ENCODE measurements at regions not wholly inside any gene's neighbourhood (a gene's known extent, or its start where the extent isn't known, plus 50 kb on each side); places are given as distances from the start of the nearest gene placed in this dataset.

DNA sequence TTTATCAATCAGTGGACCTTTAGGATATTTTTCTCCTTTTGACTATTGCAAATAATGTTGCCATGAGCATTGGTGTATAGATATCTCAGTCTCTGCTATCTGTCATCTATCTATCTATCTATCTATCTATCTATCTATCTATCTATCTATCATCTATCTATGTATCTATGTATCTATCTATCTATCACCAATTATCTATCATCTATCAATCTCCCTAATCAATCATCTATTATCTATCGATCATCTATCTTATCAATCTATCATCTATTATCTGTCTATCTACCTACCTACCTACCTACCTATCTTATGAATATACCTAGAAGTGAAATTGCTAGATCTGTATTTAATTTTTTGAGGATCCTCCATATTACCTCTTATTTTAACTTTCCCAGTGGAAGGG is 69.6 kb downstream of the EMX2 start:
- BruUV-seq (replicated peaks): no TSS peak
- Histone ChIP-seq H3K27ac (ENCODE audit: low read depth, low read length, poor library complexity, severe bottlenecking) (no peak overlapping the region), H3K4me1 (ENCODE audit: insufficient read depth, low read length, poor library complexity, severe bottlenecking) (no peaks in the 10 kb centered on the region), H3K36me3 (ENCODE audit: insufficient read depth, low read length) (no peaks in the 10 kb centered on the region), H4K20me1 (ENCODE audit: insufficient read depth, low read length) (no peaks in the 10 kb centered on the region), H3K79me2 (ENCODE audit: insufficient read depth, low read depth, low read length) (no peaks in the 10 kb centered on the region), H3K4me3 (ENCODE audit: low read depth, low read length, poor library complexity, severe bottlenecking) (no peak overlapping the region), H2AFZ (ENCODE audit: low read length) (no peak overlapping the region), H3K9me2 (ENCODE audit: insufficient read depth, low read length) (no peaks in the 10 kb centered on the region), H3K9me3 (ENCODE audit: low read length) (no peaks in the 10 kb centered on the region), H3K4me2 (ENCODE audit: low read length) (no peak overlapping the region)
- intact Hi-C loops (cut with micrococcal nuclease; ENCODE audit: unreplicated experiment): no loop called here
- no peak for DNase-seq (ENCODE audit: low spot score)
- ChIA-PET CTCF (ENCODE audit: unreplicated experiment) (no interaction called here), POLR2A (no interaction called here)
- TF ChIP-seq EZH2phosphoT487 (IDR thresholded peaks at IDR 0.05; ENCODE audit: borderline replicate concordance, low read depth, low read length): no peak
- TF ChIP-seq, protein P1, sequence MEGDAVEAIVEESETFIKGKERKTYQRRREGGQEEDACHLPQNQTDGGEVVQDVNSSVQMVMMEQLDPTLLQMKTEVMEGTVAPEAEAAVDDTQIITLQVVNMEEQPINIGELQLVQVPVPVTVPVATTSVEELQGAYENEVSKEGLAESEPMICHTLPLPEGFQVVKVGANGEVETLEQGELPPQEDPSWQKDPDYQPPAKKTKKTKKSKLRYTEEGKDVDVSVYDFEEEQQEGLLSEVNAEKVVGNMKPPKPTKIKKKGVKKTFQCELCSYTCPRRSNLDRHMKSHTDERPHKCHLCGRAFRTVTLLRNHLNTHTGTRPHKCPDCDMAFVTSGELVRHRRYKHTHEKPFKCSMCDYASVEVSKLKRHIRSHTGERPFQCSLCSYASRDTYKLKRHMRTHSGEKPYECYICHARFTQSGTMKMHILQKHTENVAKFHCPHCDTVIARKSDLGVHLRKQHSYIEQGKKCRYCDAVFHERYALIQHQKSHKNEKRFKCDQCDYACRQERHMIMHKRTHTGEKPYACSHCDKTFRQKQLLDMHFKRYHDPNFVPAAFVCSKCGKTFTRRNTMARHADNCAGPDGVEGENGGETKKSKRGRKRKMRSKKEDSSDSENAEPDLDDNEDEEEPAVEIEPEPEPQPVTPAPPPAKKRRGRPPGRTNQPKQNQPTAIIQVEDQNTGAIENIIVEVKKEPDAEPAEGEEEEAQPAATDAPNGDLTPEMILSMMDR (conservative IDR thresholded peaks at IDR 0.05; ENCODE audit: low read length): no peak

DNA sequence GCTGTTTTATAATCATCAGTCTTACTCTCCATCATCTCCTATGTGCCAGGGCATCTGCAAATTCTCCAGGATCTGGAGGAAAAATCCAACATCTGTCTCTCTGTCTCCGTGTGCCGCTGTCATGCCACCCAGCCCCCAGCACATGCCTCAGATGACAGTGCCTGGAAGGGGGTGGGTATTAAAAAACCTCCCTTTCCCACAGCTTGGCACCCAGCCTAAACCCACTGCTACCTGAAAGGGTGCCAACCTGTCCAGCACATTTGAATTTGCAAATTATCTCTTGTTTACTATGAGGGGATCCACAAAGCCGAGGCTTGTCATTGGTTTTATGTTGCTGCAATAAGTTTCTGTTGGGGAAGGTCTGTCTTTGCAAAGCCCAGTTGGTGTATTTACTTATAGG is 73.1 kb downstream of the EMX2 start:
- POLR2A ChIA-PET: no interaction called here
- Histone ChIP-seq H4K20me1 (ENCODE audit: insufficient read depth, low read length) (no peaks in the 10 kb centered on the region), H3K9me2 (ENCODE audit: insufficient read depth, low read length) (no peaks in the 10 kb centered on the region), H3K9me3 (ENCODE audit: low read length) (no peaks in the 10 kb centered on the region), H3K27ac (ENCODE audit: low read depth, low read length, poor library complexity, severe bottlenecking) (no peak overlapping the region), H3K36me3 (ENCODE audit: insufficient read depth, low read length) (no peaks in the 10 kb centered on the region), H3K4me2 (ENCODE audit: low read length) (no peak overlapping the region), H3K4me3 (ENCODE audit: low read depth, low read length, poor library complexity, severe bottlenecking) (no peak overlapping the region), H2AFZ (ENCODE audit: low read length) (no peak overlapping the region), H3K4me1 (ENCODE audit: insufficient read depth, low read length, poor library complexity, severe bottlenecking) (no peaks in the 10 kb centered on the region), H3K79me2 (ENCODE audit: insufficient read depth, low read depth, low read length) (no peaks in the 10 kb centered on the region)
- CTCF ChIA-PET (ENCODE audit: unreplicated experiment): no interaction called here
- DNase-seq (ENCODE audit: low spot score): no peak
- intact Hi-C loops (cut with micrococcal nuclease; ENCODE audit: unreplicated experiment): no loop called here
- TF ChIP-seq EZH2phosphoT487 (IDR thresholded peaks at IDR 0.05; ENCODE audit: borderline replicate concordance, low read depth, low read length): no peak
- TF ChIP-seq, protein P1 (conservative IDR thresholded peaks at IDR 0.05; ENCODE audit: low read length): no peak
- BruUV-seq (replicated peaks): no TSS peak

DNA sequence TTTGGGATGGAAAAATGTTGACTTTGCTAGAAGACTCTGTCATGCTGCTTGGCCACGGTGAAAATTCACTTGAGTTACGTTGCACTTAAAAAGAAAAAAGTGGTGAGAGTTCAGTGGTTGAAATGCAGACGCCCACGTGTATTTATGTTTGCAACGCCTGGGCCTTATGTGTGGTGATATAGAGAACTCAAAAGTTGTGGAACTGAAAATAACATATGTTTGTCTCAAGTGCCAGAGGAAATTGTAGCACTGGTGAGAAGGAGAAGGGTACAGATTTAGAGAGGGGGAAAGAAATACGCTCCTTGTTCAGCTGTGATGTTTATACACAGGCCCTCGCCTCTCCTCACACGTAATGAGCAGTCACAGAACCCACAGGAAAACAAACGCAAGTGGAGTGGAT is 73.6 kb downstream of the EMX2 start:
- H2AFZ ChIP-seq (ENCODE audit: low read length): no peak overlapping the region
- TF ChIP-seq, protein P1 (conservative IDR thresholded peaks at IDR 0.05; ENCODE audit: low read length): no peak
- TF ChIP-seq EZH2phosphoT487 (IDR thresholded peaks at IDR 0.05; ENCODE audit: borderline replicate concordance, low read depth, low read length): no peak
- H3K9me2 ChIP-seq (ENCODE audit: insufficient read depth, low read length): no peaks in the 10 kb centered on the region
- no peaks in the 10 kb centered on the region for H3K79me2 ChIP-seq (ENCODE audit: insufficient read depth, low read depth, low read length)
- no peak overlapping the region for H3K27ac ChIP-seq (ENCODE audit: low read depth, low read length, poor library complexity, severe bottlenecking)
- no peak overlapping the region for H3K4me2 ChIP-seq (ENCODE audit: low read length)
- no peaks in the 10 kb centered on the region for H4K20me1 ChIP-seq (ENCODE audit: insufficient read depth, low read length)
- intact Hi-C loops (cut with micrococcal nuclease; ENCODE audit: unreplicated experiment): no loop called here
- DNase-seq (ENCODE audit: low spot score): no peak
- H3K36me3 ChIP-seq (ENCODE audit: insufficient read depth, low read length): no peaks in the 10 kb centered on the region
- BruUV-seq (replicated peaks): no TSS peak
- H3K4me1 ChIP-seq (ENCODE audit: insufficient read depth, low read length, poor library complexity, severe bottlenecking): no peaks in the 10 kb centered on the region
- ChIA-PET CTCF (ENCODE audit: unreplicated experiment) (no interaction called here), POLR2A (no interaction called here)
- no peak overlapping the region for H3K4me3 ChIP-seq (ENCODE audit: low read depth, low read length, poor library complexity, severe bottlenecking)
- H3K9me3 ChIP-seq (ENCODE audit: low read length): no peaks in the 10 kb centered on the region
